ENCODE measurements at regions not wholly inside any gene's neighbourhood (a gene's known extent, or its start where the extent isn't known, plus 50 kb on each side); places are given as distances from the start of the nearest gene placed in this dataset.

GRCh38 chr12:42987216-42987650, 397.7 kb upstream of the PRICKLE1 start:
- no peak for DNase-seq (ENCODE audit: low spot score)
- Mint-ChIP-seq H3K4me3 (ENCODE audit: unreplicated experiment) (no peak overlapping the region), H3K9me3 (ENCODE audit: unreplicated experiment) (no peaks in the 10 kb centered on the region), H3K36me3 (ENCODE audit: low read depth, unreplicated experiment) (no peaks in the 10 kb centered on the region), H3K27me3 (ENCODE audit: unreplicated experiment) (peaks cover 6% of the 10 kb centered on the region), H3K4me1 (ENCODE audit: unreplicated experiment) (peaks cover 6% of the 10 kb centered on the region), H3K27ac (ENCODE audit: unreplicated experiment) (no peak overlapping the region)
- TF ChIP-seq CTCF (IDR thresholded peaks at IDR 0.05; ENCODE audit: unreplicated experiment) = no peak

- Mint-ChIP-seq H3K4me1 (ENCODE audit: unreplicated experiment) (peaks cover 6% of the 10 kb centered on the region), H3K9me3 (ENCODE audit: unreplicated experiment) (no peaks in the 10 kb centered on the region), H3K27me3 (ENCODE audit: unreplicated experiment) (peaks cover 4% of the 10 kb centered on the region), H3K27ac (ENCODE audit: unreplicated experiment) (peak overlapping the region; percentile 55), H3K36me3 (ENCODE audit: low read depth, unreplicated experiment) (no peaks in the 10 kb centered on the region), H3K4me3 (ENCODE audit: unreplicated experiment) (no peak overlapping the region)
- DNase-seq (ENCODE audit: low spot score) = peak; percentile 13
- TF ChIP-seq CTCF (IDR thresholded peaks at IDR 0.05; ENCODE audit: unreplicated experiment) = no peak
These were observed 396.0 kb upstream of the PRICKLE1 start for GRCh38 chr12:42985506-42985905.

- Mint-ChIP-seq H3K9me3 (ENCODE audit: unreplicated experiment) (no peaks in the 10 kb centered on the region), H3K27ac (ENCODE audit: unreplicated experiment) (no peak overlapping the region), H3K4me1 (ENCODE audit: unreplicated experiment) (peaks cover 6% of the 10 kb centered on the region), H3K27me3 (ENCODE audit: unreplicated experiment) (peaks cover 4% of the 10 kb centered on the region), H3K4me3 (ENCODE audit: unreplicated experiment) (no peak overlapping the region), H3K36me3 (ENCODE audit: low read depth, unreplicated experiment) (no peaks in the 10 kb centered on the region)
- no peak for TF ChIP-seq CTCF (IDR thresholded peaks at IDR 0.05; ENCODE audit: unreplicated experiment)
- DNase-seq (ENCODE audit: low spot score) = no peak
These were observed 393.3 kb upstream of the PRICKLE1 start for GRCh38 chr12:42982828-42983227.

GRCh38 chr12:42981379-42981778, 391.8 kb upstream of the PRICKLE1 start:
- H3K27ac Mint-ChIP-seq (ENCODE audit: unreplicated experiment) = no peak overlapping the region
- peaks cover 6% of the 10 kb centered on the region for H3K4me1 Mint-ChIP-seq (ENCODE audit: unreplicated experiment)
- no peak for DNase-seq (ENCODE audit: low spot score)
- no peaks in the 10 kb centered on the region for H3K9me3 Mint-ChIP-seq (ENCODE audit: unreplicated experiment)
- no peaks in the 10 kb centered on the region for H3K36me3 Mint-ChIP-seq (ENCODE audit: low read depth, unreplicated experiment)
- no peak for TF ChIP-seq CTCF (IDR thresholded peaks at IDR 0.05; ENCODE audit: unreplicated experiment)
- H3K4me3 Mint-ChIP-seq (ENCODE audit: unreplicated experiment) = no peak overlapping the region
- peaks cover 4% of the 10 kb centered on the region for H3K27me3 Mint-ChIP-seq (ENCODE audit: unreplicated experiment)

GRCh38 chr12:42980441-42980840, 390.9 kb upstream of the PRICKLE1 start:
- H3K27ac Mint-ChIP-seq (ENCODE audit: unreplicated experiment) = no peak overlapping the region
- no peak for DNase-seq (ENCODE audit: low spot score)
- no peak for TF ChIP-seq CTCF (IDR thresholded peaks at IDR 0.05; ENCODE audit: unreplicated experiment)
- H3K4me3 Mint-ChIP-seq (ENCODE audit: unreplicated experiment) = no peak overlapping the region
- peaks cover 2% of the 10 kb centered on the region for H3K4me1 Mint-ChIP-seq (ENCODE audit: unreplicated experiment)
- H3K9me3 Mint-ChIP-seq (ENCODE audit: unreplicated experiment) = no peaks in the 10 kb centered on the region
- no peaks in the 10 kb centered on the region for H3K36me3 Mint-ChIP-seq (ENCODE audit: low read depth, unreplicated experiment)
- peaks cover 2% of the 10 kb centered on the region for H3K27me3 Mint-ChIP-seq (ENCODE audit: unreplicated experiment)

All from endothelial cell (in vitro differentiated cells).